Smooth muscle cell (in vitro differentiated cells): ENCODE measurements at regions not wholly inside any gene's neighbourhood (a gene's known extent, or its start where the extent isn't known, plus 50 kb on each side); places are given as distances from the start of the nearest gene placed in this dataset.

Experiments used
- DNase-seq: peaks from one replicate; lab custom pipeline; 2025; ENCODE audit not compliant: unreplicated experiment; lab: John Stamatoyannopoulos, UW
- H2AFZ ChIP-seq: fragments of 200-600 bp; sonication (generic); 2 replicates; pipeline ENCODE4 v1.6.0; 2016; ENCODE audit warnings: antibody characterized with exemption, low read depth, mild to moderate bottlenecking
- H3F3A ChIP-seq: fragments of 200-600 bp; sonication (generic); 2 replicates; pipeline ENCODE4 v1.6.0; 2017; ENCODE audit warnings: antibody characterized with exemption, low read depth
- H3K27ac ChIP-seq: fragments of 200-600 bp; sonication (generic); 2 replicates; pipeline ENCODE4 v1.5.1; 2016; ENCODE audit warnings: low read depth, mild to moderate bottlenecking
- H3K27me3 ChIP-seq: fragments of 200-600 bp; sonication (generic); 2 replicates; pipeline ENCODE4 v1.6.1; 2016; ENCODE audit warnings: low read depth, mild to moderate bottlenecking
- H3K36me3 ChIP-seq: fragments of 200-600 bp; sonication (generic); 2 replicates; pipeline ENCODE4 v1.5.1; 2016; ENCODE audit warnings: low read depth
- H3K4me1 ChIP-seq: fragments of 200-600 bp; sonication (generic); 2 replicates; pipeline ENCODE4 v1.5.1; 2016; ENCODE audit warnings: low read depth
- H3K4me2 ChIP-seq: fragments of 200-600 bp; sonication (generic); 2 replicates; pipeline ENCODE4 v1.6.0; 2016; ENCODE audit warnings: mild to moderate bottlenecking
- H3K4me3 ChIP-seq: fragments of 200-600 bp; sonication (generic); 2 replicates; pipeline ENCODE4 v1.5.1; 2016; ENCODE audit warnings: mild to moderate bottlenecking
- H3K79me2 ChIP-seq: fragments of 200-600 bp; sonication (generic); 2 replicates; pipeline ENCODE4 v1.6.0; 2016; ENCODE audit warnings: low read depth, mild to moderate bottlenecking
- H3K9ac ChIP-seq: fragments of 200-600 bp; sonication (generic); 2 replicates; pipeline ENCODE4 v1.6.0; 2016; ENCODE audit warnings: low read depth
- H3K9me3 ChIP-seq: fragments of 200-600 bp; sonication (generic); replicated peaks from 2 replicates; pipeline ENCODE4 v1.5.1; 2016; ENCODE audit warnings: low read depth
- H4K20me1 ChIP-seq: fragments of 200-600 bp; sonication (generic); 2 replicates; pipeline ENCODE4 v1.6.0; 2016; ENCODE audit warnings: low read depth
- CTCF ChIP-seq: fragments of 200-600 bp; sonication (generic); IDR thresholded peaks from 2 replicates; pipeline ENCODE4 v1.5.1; 2017; ENCODE audit warnings: borderline replicate concordance, mild to moderate bottlenecking, antibody characterized with exemption; ENCODE audit not compliant: insufficient read depth, poor library complexity, severe bottlenecking
- WGBS: methylation state at CpG from one replicate; pipeline ENCODE4 v1.1.7; 2016; ENCODE audit warnings: low lambda C conversion rate; 5-methylcytosine and 5-hydroxymethylcytosine counted together

GRCh38 chr12:4178424-4179170 is 95.0 kb upstream of the CCND2 start:
- H4K20me1 ChIP-seq: no peaks in the 10 kb centered on the region
- H3K4me1 ChIP-seq: no peaks in the 10 kb centered on the region
- TF ChIP-seq CTCF: no peak
- no peaks in the 10 kb centered on the region for H3K27me3 ChIP-seq
- WGBS: 42% methylated on average over 4 of the region's 4 CpGs
- H3K27ac ChIP-seq: no peak overlapping the region
- no peak overlapping the region for H3K4me3 ChIP-seq
- H2AFZ ChIP-seq: peak overlapping the region; percentile 77
- no peaks in the 10 kb centered on the region for H3F3A ChIP-seq
- H3K9ac ChIP-seq: no peak overlapping the region
- H3K9me3 ChIP-seq: no peaks in the 10 kb centered on the region
- H3K4me2 ChIP-seq: no peak overlapping the region
- H3K79me2 ChIP-seq: no peaks in the 10 kb centered on the region
- DNase-seq: no peak
- no peaks in the 10 kb centered on the region for H3K36me3 ChIP-seq

GRCh38 chr12:4177262-4177661 is 96.3 kb upstream of the CCND2 start:
- H3K27ac ChIP-seq: no peak overlapping the region
- H4K20me1 ChIP-seq: no peaks in the 10 kb centered on the region
- WGBS: 92% methylated on average over 2 of the region's 2 CpGs
- H3K36me3 ChIP-seq: no peaks in the 10 kb centered on the region
- no peaks in the 10 kb centered on the region for H3K79me2 ChIP-seq
- TF ChIP-seq CTCF: no peak
- H3K4me3 ChIP-seq: no peak overlapping the region
- H3F3A ChIP-seq: no peaks in the 10 kb centered on the region
- H3K4me1 ChIP-seq: no peaks in the 10 kb centered on the region
- H3K27me3 ChIP-seq: no peaks in the 10 kb centered on the region
- no peak overlapping the region for H3K4me2 ChIP-seq
- no peak overlapping the region for H2AFZ ChIP-seq
- H3K9me3 ChIP-seq: no peaks in the 10 kb centered on the region
- H3K9ac ChIP-seq: no peak overlapping the region
- DNase-seq: no peak

GRCh38 chr12:4176168-4176567 is 97.4 kb upstream of the CCND2 start:
- Histone ChIP-seq H3K4me1 (no peaks in the 10 kb centered on the region), H4K20me1 (no peaks in the 10 kb centered on the region), H3K27me3 (no peaks in the 10 kb centered on the region), H3K79me2 (no peaks in the 10 kb centered on the region), H3K4me2 (no peak overlapping the region), H2AFZ (no peak overlapping the region), H3K36me3 (no peaks in the 10 kb centered on the region), H3F3A (no peaks in the 10 kb centered on the region), H3K9me3 (no peaks in the 10 kb centered on the region), H3K4me3 (no peak overlapping the region), H3K9ac (no peak overlapping the region), H3K27ac (no peak overlapping the region)
- no peak for TF ChIP-seq CTCF
- no peak for DNase-seq

GRCh38 chr12:4174417-4174816 is 99.1 kb upstream of the CCND2 start:
- Histone ChIP-seq H3K9ac (no peak overlapping the region), H3K79me2 (no peaks in the 10 kb centered on the region), H3K36me3 (no peaks in the 10 kb centered on the region), H3K27ac (no peak overlapping the region), H3K9me3 (no peaks in the 10 kb centered on the region), H3K27me3 (no peaks in the 10 kb centered on the region), H3K4me1 (no peaks in the 10 kb centered on the region), H3K4me2 (no peak overlapping the region), H4K20me1 (no peaks in the 10 kb centered on the region), H3F3A (no peaks in the 10 kb centered on the region), H2AFZ (no peak overlapping the region), H3K4me3 (no peak overlapping the region)
- WGBS: 97% methylated on average over 3 of the region's 3 CpGs
- TF ChIP-seq CTCF: no peak
- DNase-seq: no peak
